ENCODE measurements at regions not wholly inside any gene's neighbourhood (a gene's known extent, or its start where the extent isn't known, plus 50 kb on each side); places are given as distances from the start of the nearest gene placed in this dataset.

DNA sequence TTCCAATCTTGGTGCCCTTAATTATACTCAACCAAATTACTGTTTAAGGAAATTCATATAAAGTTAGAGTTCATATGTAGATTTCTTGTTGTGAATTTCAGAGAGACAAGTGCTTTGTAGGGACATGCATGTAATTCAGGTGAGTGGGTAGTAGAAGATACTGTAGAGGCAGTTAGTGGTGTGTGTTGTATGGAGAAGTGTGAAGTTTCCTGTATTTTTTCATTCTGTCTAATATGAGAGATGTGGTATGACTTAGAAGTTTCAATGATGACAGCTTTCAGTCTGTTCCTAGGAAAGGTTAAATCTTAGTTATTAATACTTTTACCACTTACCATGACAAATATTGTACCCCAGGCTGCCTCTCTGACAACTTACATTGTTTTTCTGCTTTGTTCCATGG, 294.2 kb downstream of the TDRD3 start (continued):
- TF ChIP-seq, protein P1, sequence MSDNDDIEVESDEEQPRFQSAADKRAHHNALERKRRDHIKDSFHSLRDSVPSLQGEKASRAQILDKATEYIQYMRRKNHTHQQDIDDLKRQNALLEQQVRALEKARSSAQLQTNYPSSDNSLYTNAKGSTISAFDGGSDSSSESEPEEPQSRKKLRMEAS (IDR thresholded peaks at IDR 0.05) = no peak
- TF ChIP-seq SRF (IDR thresholded peaks at IDR 0.05; ENCODE audit: low read depth, low read length) (no peak), SAP30 (IDR thresholded peaks at IDR 0.05; ENCODE audit: insufficient read depth, insufficient replicate concordance, low read length) (no peak), FOSL1 (IDR thresholded peaks at IDR 0.05; ENCODE audit: insufficient read depth, low read depth, low read length) (no peak)
- TF ChIP-seq, protein P2, sequence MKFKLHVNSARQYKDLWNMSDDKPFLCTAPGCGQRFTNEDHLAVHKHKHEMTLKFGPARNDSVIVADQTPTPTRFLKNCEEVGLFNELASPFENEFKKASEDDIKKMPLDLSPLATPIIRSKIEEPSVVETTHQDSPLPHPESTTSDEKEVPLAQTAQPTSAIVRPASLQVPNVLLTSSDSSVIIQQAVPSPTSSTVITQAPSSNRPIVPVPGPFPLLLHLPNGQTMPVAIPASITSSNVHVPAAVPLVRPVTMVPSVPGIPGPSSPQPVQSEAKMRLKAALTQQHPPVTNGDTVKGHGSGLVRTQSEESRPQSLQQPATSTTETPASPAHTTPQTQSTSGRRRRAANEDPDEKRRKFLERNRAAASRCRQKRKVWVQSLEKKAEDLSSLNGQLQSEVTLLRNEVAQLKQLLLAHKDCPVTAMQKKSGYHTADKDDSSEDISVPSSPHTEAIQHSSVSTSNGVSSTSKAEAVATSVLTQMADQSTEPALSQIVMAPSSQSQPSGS (IDR thresholded peaks at IDR 0.05; ENCODE audit: low read length) = no peak
